Mucosa of gallbladder (tissue), 1 donor: ENCODE measurements at regions not wholly inside any gene's neighbourhood (a gene's known extent, or its start where the extent isn't known, plus 50 kb on each side); places are given as distances from the start of the nearest gene placed in this dataset.
"Not testable (repeated sequence)": the region's sequence is repeated elsewhere in the genome, so short reads cannot be mapped to it uniquely, and the experiment has no call there.

Experiments used
- DNase-seq: peaks from one replicate; pipeline ENCODE4 v3.0.0-alpha.2; 2020; ENCODE audit warnings: low spot score
- donor health status: DM: no; HTN: no; CAD: no.

GRCh38 chr9:33690143-33690933 lies 105.0 kb upstream of the PRSS3 start:
- DNase-seq: no peak

GRCh38 chr9:33695299-33695698 lies 100.1 kb upstream of the PRSS3 start:
- DNase-seq: no peak

- no peak for DNase-seq
Observed at GRCh38 chr9:33695856-33696255, 99.5 kb upstream of the PRSS3 start.

- DNase-seq: no peak
Observed at GRCh38 chr9:33697171-33697570, 98.2 kb upstream of the PRSS3 start.

- no peak for DNase-seq
Observed at GRCh38 chr9:33698267-33698666, 97.1 kb upstream of the PRSS3 start.

- DNase-seq: not testable (repeated sequence)
Observed at GRCh38 chr9:33700940-33701339, 94.4 kb upstream of the PRSS3 start.

GRCh38 chr9:33703430-33704102 lies 91.8 kb upstream of the PRSS3 start:
- DNase-seq: no peak

- DNase-seq: not testable (repeated sequence)
Observed at GRCh38 chr9:33705440-33705839, 89.9 kb upstream of the PRSS3 start.

GRCh38 chr9:33708441-33708840 lies 86.9 kb upstream of the PRSS3 start:
- DNase-seq: no peak

GRCh38 chr9:33709269-33709668 lies 86.1 kb upstream of the PRSS3 start:
- no peak for DNase-seq

GRCh38 chr9:33711418-33711817 lies 83.9 kb upstream of the PRSS3 start:
- DNase-seq: not testable (repeated sequence)

- no peak for DNase-seq
Observed at GRCh38 chr9:33714989-33715388, 80.4 kb upstream of the PRSS3 start.

GRCh38 chr9:33718987-33719386 lies 76.4 kb upstream of the PRSS3 start:
- no peak for DNase-seq

GRCh38 chr9:33719581-33720374 lies 75.6 kb upstream of the PRSS3 start:
- DNase-seq: no peak

GRCh38 chr9:33721674-33722358 lies 73.5 kb upstream of the PRSS3 start:
- peak; percentile 87 for DNase-seq

- no peak for DNase-seq
Observed at GRCh38 chr9:33722359-33722675, 73.0 kb upstream of the PRSS3 start.

GRCh38 chr9:33728613-33729012 lies 66.7 kb upstream of the PRSS3 start:
- no peak for DNase-seq

GRCh38 chr9:33731142-33731541 lies 64.2 kb upstream of the PRSS3 start:
- DNase-seq: no peak

- no peak for DNase-seq
Observed at GRCh38 chr9:33731625-33732024, 63.7 kb upstream of the PRSS3 start.

GRCh38 chr9:33734247-33734940 lies 61.0 kb upstream of the PRSS3 start:
- not testable (repeated sequence) for DNase-seq
